NCI-H146 (cell line): ENCODE measurements at regions not wholly inside any gene's neighbourhood (a gene's known extent, or its start where the extent isn't known, plus 50 kb on each side); places are given as distances from the start of the nearest gene placed in this dataset.
A peak's percentile ranks its signal among the peaks of the same experiment; 100 is the strongest.
"Not testable (repeated sequence)": the region's sequence is repeated elsewhere in the genome, so short reads cannot be mapped to it uniquely, and the experiment has no call there.

ENCODE experiments used
- DNase-seq: peaks from one replicate; lab custom pipeline; 2025; lab: John Stamatoyannopoulos, UW

DNA sequence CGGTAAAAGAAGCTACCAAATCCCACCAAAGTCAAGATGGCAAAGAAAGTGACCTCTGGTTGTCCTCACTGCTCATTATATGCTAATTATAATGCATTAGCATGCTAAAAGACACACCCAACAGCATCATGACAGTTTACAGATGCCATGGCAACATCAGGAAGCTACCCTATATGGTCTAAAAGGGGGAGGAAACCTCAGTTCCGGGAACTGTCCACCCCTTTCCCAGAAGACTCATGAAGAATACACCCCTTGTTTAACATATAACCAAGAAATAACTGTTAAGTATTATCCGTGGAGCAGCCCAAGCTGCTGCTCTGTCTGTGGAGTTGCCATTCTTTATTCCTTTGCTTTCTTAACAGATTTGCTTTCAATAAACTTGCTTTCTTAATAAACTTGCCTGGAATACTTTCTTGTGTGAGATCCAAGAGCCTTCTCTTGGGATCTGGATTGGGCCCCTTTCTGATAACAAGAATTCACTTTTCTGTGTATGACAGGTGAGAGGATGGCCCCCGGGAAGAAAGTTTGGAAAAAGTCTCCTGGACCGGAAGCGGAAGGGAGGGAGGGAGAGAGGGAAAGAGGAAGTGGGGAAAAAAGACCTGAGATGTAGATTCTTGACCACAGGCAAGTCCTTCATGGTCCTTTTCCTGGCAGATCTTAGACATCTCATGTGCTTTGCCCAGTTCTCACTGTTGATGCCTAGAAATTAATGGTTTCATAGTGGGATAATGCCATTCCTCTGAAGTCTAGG lies 146.7 kb upstream of the ID4 start:
- no peak for DNase-seq

DNA sequence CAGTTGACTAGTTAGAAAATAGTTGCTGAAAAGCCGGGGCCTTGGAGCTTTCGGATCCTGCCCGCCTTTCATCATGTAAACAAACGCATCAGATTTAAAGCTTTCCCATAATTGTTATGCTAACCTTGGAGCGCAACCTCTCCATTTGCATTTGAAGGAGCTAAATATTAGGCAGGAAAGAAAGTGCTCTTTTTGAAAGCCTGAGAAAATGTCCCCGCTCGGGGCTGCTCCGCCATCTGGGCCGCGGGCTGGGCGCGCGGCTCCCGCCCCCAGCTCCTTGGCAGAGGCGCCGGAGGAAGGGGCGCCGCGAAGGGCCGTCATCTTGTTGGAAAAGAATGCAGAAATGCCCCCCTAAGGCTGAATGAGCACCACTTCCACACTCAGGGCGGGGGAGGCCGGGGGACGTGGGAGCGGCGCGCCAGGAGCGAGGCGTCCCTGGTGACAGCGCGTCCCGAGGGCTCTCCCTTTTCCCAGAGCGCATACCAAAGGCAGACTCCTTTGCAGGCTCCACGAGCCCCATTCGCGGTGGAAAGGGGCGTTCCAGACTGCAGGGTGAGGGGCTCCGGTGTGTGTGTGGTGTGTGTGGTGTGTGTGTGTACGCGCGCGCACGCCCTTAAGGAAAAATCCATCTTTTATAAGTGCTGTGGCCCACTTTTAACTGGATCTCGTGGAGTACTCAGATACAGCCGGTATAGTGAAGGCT lies 145.6 kb upstream of the ID4 start:
- no peak for DNase-seq

DNA sequence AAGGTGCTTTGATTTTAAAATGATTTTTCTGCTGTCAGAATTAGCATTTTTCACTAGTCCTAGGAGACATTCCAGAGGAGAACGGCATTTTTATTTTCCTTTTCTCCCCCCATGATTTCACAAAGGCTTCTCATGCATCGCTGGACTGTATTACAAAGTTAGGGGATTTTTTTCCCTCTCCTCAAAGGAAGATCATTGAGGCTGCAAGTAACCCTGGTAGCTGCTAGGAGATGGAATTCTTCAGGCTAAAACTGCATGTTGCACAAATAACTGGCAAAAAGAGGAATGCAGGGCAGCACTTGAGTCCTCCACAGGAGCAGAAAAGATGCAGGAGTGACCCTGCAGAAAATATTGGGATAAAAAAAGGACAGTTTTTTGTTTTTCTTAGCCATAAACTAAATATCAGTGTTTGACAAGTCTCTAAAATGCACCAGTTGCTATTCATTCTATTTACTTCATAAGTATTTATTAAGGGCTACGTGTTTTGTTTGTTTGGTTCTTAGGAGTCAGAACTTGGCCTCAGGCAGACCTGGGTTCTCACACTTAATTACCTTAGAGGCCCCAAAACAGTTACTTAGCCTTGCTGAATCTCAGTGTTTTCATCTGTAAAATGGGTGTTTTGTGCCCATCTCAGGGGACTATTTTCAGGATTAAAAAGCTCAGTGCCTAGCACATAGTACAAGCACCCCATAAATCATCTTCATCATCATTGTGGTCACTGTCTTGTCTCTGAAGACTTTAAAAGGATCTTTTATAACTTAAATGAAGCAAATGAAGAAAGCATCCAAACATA lies 144.5 kb upstream of the ID4 start:
- no peak for DNase-seq

GRCh38 chr6:19694697-19695096 lies 142.5 kb upstream of the ID4 start:
- DNase-seq = no peak

- no peak for DNase-seq
Observed at GRCh38 chr6:19697744-19698290, 139.4 kb upstream of the ID4 start.

GRCh38 chr6:19699932-19700331 lies 137.2 kb upstream of the ID4 start:
- no peak for DNase-seq

DNA sequence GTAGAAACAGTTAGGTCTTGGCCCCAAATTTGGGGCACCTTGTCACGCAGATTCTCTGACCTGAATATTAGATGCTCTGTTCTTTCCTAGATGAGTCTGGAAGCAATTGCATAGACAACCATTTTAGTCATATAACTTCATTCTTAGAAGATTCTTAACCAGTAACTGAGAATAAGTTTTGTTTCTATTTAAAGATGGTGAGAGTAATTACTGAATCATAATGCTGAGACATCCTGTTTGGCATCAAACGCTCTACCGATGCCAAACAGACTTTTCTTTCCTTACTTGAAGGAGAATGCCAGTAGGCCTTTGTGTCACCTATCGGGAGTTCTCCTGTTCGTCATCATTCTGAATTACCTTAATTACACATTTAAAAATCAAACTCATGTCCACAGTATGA lies 131.6 kb upstream of the ID4 start:
- DNase-seq = no peak

DNA sequence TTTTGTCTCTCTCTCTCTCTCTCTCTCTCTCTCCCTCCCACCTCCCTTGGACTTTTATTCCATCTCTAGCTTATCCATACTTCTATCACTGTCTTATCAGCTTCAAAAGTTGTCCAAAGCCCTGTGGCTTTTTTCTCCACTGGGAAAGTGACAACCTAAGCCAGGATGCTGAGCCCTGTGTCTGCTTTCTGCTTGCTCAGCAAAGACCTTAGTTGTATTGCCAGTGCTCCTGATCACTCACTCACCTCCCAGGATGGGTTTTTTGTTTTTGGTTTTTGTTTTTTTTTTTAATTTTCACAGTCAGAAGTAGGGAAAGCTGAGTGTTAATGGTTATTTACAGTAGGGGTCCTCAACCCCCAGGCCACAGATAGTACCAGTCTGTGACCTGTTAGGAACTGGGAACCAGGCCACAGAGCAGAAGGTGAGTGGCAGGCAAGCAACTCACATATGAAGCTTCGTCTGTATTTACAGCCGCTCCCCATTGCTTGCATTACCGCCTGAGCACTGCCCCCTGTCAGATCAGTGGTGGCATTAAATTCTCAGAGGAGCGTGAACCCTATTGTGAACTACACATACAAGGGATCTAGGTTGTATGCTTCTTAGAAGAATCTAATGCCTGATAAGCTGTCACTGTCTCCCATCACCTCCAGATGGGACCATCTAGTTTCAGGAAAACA lies 125.0 kb upstream of the ID4 start:
- no peak for DNase-seq

GRCh38 chr6:19712998-19713397 lies 124.2 kb upstream of the ID4 start:
- DNase-seq = no peak

DNA sequence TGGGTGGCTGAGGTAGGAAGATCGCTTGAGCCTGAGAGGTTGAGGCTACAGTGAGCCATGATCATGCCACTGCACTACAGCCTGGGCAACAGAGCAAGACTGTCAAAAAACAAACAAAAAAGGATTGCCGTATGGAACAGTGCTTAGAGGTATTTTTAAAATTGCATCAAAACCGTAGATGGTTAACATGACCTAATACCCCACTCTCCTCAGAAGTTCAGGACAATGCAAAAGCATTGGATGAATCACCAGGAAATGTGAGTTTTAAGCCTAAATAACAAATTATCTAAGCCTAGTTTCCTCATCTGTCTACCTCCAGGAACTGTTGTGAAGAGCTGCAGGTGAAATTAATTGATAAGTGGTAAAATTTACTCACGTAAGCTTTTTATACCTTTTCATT lies 123.8 kb upstream of the ID4 start:
- DNase-seq = no peak

DNA sequence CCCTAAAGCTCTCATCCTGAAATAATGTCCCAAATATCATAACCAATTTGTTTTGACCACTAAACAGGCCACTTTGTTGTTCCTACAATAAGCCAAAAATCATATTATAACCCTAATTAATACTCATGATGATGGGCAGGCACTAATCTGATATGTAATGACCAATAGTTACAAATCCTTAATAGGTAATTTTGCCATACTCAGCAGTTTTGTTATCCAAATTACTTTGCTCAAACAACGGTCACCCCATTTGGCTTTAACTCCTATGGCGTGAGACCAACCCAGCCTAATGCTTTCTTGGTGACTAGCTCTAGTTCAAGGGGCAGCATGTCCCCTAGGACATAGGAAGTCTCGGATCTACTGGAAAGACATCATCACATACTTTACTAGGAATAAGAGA lies 123.2 kb upstream of the ID4 start:
- no peak for DNase-seq

GRCh38 chr6:19714434-19715166 lies 122.6 kb upstream of the ID4 start:
- peak; percentile 7 for DNase-seq

- peak; percentile 41 for DNase-seq
Observed at GRCh38 chr6:19715167-19715551, 122.0 kb upstream of the ID4 start.

DNA sequence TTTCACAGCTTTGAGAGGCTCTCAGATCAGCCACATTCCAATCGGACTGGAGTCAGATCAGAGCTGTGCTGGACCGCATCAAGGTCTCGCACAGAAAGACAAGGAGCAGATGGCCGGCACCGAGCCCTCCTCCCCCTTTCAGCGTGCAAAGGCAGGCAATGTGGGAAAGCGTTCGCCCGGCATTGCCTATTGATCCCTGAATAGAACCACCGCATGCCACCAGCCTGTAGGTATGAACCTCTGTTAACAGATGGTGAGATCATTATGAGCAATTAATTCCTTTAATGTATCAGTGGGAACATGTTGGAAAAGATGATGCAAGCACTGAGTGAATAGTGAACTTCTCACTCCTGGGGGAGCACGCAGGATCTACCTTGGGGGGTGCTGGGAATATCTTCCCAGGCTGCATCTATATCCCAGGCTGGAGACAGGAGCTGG lies 117.5 kb upstream of the ID4 start:
- DNase-seq = peak; percentile 68

GRCh38 chr6:19721766-19722377 lies 115.3 kb upstream of the ID4 start:
- no peak for DNase-seq

DNA sequence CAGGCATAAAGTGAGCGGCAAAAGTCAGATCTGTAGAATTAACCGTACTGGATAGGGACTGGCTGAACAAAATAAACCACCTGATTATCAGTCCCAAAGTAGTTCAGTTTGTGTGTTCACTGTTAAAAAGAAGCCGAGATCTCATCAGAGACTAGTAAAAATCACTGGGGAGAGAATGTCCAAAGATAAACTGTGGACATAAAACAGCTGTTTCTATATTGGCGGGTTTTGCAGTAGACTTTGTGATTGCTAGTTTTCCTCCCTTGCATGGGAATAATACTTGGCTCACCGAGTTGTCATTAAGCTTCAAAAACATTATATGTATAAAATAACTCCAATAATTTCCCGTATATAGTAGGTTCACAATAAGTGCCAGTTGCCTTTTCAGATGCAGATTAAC lies 114.2 kb upstream of the ID4 start:
- no peak for DNase-seq

GRCh38 chr6:19723545-19723944 lies 113.6 kb upstream of the ID4 start:
- DNase-seq = no peak

GRCh38 chr6:19725436-19725835 lies 111.7 kb upstream of the ID4 start:
- DNase-seq = not testable (repeated sequence)

- no peak for DNase-seq
Observed at GRCh38 chr6:19731282-19731681, 105.9 kb upstream of the ID4 start.

GRCh38 chr6:19734061-19734460 lies 103.1 kb upstream of the ID4 start:
- no peak for DNase-seq

- DNase-seq = no peak
Observed at GRCh38 chr6:19734519-19734918, 102.7 kb upstream of the ID4 start.
